GM19240 (cell line): ENCODE measurements at regions not wholly inside any gene's neighbourhood (a gene's known extent, or its start where the extent isn't known, plus 50 kb on each side); places are given as distances from the start of the nearest gene placed in this dataset.

Experiments used
- DNase-seq: peaks from one replicate; pipeline ENCODE4 v3.0.0; 2011; ENCODE audit warnings: low spot score; ENCODE audit not compliant: insufficient read length

- no peak for DNase-seq
These were observed 737.8 kb downstream of the TUSC7 start for GRCh38 chr3:117447419-117447818.

GRCh38 chr3:117450026-117450425 lies 740.4 kb downstream of the TUSC7 start:
- no peak for DNase-seq

GRCh38 chr3:117454254-117454653 lies 744.7 kb downstream of the TUSC7 start:
- DNase-seq = no peak

- no peak for DNase-seq
These were observed 745.3 kb downstream of the TUSC7 start for GRCh38 chr3:117454908-117455307.

GRCh38 chr3:117455782-117456181 lies 746.2 kb downstream of the TUSC7 start:
- no peak for DNase-seq

GRCh38 chr3:117463276-117464115 lies 753.9 kb downstream of the TUSC7 start:
- no peak for DNase-seq

GRCh38 chr3:117471831-117472230 lies 762.3 kb downstream of the TUSC7 start:
- DNase-seq = no peak

GRCh38 chr3:117473981-117474538 lies 764.5 kb downstream of the TUSC7 start:
- DNase-seq = no peak

GRCh38 chr3:117476572-117476971 lies 767.0 kb downstream of the TUSC7 start:
- no peak for DNase-seq

- DNase-seq = no peak
These were observed 767.7 kb downstream of the TUSC7 start for GRCh38 chr3:117477214-117477755.

GRCh38 chr3:117479095-117479494 lies 769.5 kb downstream of the TUSC7 start:
- DNase-seq = no peak

GRCh38 chr3:117480525-117480924 lies 770.9 kb downstream of the TUSC7 start:
- no peak for DNase-seq

GRCh38 chr3:117480972-117481371 lies 771.4 kb downstream of the TUSC7 start:
- no peak for DNase-seq

- no peak for DNase-seq
These were observed 774.3 kb downstream of the TUSC7 start for GRCh38 chr3:117483839-117484238.

GRCh38 chr3:117485841-117486240 lies 776.3 kb downstream of the TUSC7 start:
- no peak for DNase-seq

GRCh38 chr3:117486719-117487716 lies 777.4 kb downstream of the TUSC7 start:
- DNase-seq = no peak

- DNase-seq = no peak
These were observed 779.4 kb downstream of the TUSC7 start for GRCh38 chr3:117488983-117489382.

GRCh38 chr3:117489663-117490079 lies 780.1 kb downstream of the TUSC7 start:
- DNase-seq = no peak

GRCh38 chr3:117490716-117491115 lies 781.1 kb downstream of the TUSC7 start:
- no peak for DNase-seq

- no peak for DNase-seq
These were observed 786.0 kb downstream of the TUSC7 start for GRCh38 chr3:117495620-117496019.

- DNase-seq = no peak
These were observed 789.8 kb downstream of the TUSC7 start for GRCh38 chr3:117499189-117499870.
